Fibroblast of lung (primary cell): ENCODE measurements at regions not wholly inside any gene's neighbourhood (a gene's known extent, or its start where the extent isn't known, plus 50 kb on each side); places are given as distances from the start of the nearest gene placed in this dataset.
A peak's percentile ranks its signal among the peaks of the same experiment; 100 is the strongest.

ENCODE experiments used
- DNase-seq, 2 donors: peaks; one replicate each; pipeline versions ENCODE4 v3.0.0 to v3.0.0-alpha.2; 2010; ENCODE audit warnings: low read depth in 2 of 2
- H2AFZ ChIP-seq: 2 replicates; pipeline ENCODE4 v1.5.1; 2012; ENCODE audit warnings: low read length, control low read depth, inconsistent platforms
- H3K27ac ChIP-seq: 2 replicates; pipeline ENCODE4 v1.5.1; 2011; ENCODE audit warnings: low read length, control low read depth; ENCODE audit not compliant: insufficient read depth
- H3K27me3 ChIP-seq: 2 replicates; pipeline ENCODE4 v1.5.1; 2011; ENCODE audit warnings: mild to moderate bottlenecking, low read length; ENCODE audit not compliant: control insufficient read depth, insufficient read depth
- H3K36me3 ChIP-seq: 2 replicates; pipeline ENCODE4 v1.5.1; 2011; ENCODE audit warnings: low read length; ENCODE audit not compliant: control insufficient read depth, insufficient read depth
- H3K4me1 ChIP-seq: 2 replicates; pipeline ENCODE4 v1.5.1; 2011; ENCODE audit warnings: low read length; ENCODE audit not compliant: control insufficient read depth, insufficient read depth; ENCODE audit errors: extremely low read depth
- H3K4me2 ChIP-seq: 2 replicates; pipeline ENCODE4 v1.5.1; 2011; ENCODE audit warnings: low read length, control low read depth; ENCODE audit not compliant: insufficient read depth; ENCODE audit errors: extremely low read depth
- H3K4me3 ChIP-seq, 4 experiments: fragments of 200-600 bp in 1 of 4; sonication (generic) in 1 of 4; replicated peaks in 1 of 4; 2 replicates each; pipeline ENCODE4 v1.5.1; 2011 to 2016; ENCODE audit warnings: low read length in 4 of 4, low read depth in 3 of 4, mild to moderate bottlenecking in 3 of 4, control low read depth in 2 of 4, inconsistent platforms in 1 of 4, mixed read lengths in 1 of 4; ENCODE audit not compliant: insufficient read depth in 1 of 4; ENCODE audit errors: control extremely low read depth in 1 of 4
- H3K79me2 ChIP-seq: 2 replicates; pipeline ENCODE4 v1.5.1; 2012; ENCODE audit warnings: mild to moderate bottlenecking, low read length, inconsistent platforms; ENCODE audit not compliant: control insufficient read depth, insufficient read depth
- H3K9ac ChIP-seq: 2 replicates; pipeline ENCODE4 v1.5.1; 2011; ENCODE audit warnings: mild to moderate bottlenecking, low read length, control low read depth; ENCODE audit not compliant: insufficient read depth
- H3K9me3 ChIP-seq: 2 replicates; pipeline ENCODE4 v1.5.1; 2012; ENCODE audit warnings: low read depth, low read length; ENCODE audit not compliant: control insufficient read depth, insufficient read depth
- H4K20me1 ChIP-seq: 2 replicates; pipeline ENCODE4 v1.5.1; 2011; ENCODE audit warnings: low read length; ENCODE audit not compliant: control insufficient read depth, insufficient read depth; ENCODE audit errors: extremely low read depth
- CTCF ChIP-seq, 2 donors: IDR thresholded peaks in 1 of 2; conservative IDR thresholded peaks in 1 of 2; 1 replicate in 1 of 2; 2 replicates in 1 of 2; pipeline ENCODE4 v1.5.1; 2011 to 2012; ENCODE audit warnings: low read length in 2 of 2, control low read depth in 1 of 2, inconsistent platforms in 1 of 2, low read depth in 1 of 2, mild to moderate bottlenecking in 1 of 2
- EZH2 ChIP-seq: IDR thresholded peaks from 2 replicates; pipeline ENCODE4 v1.5.1; 2012; ENCODE audit warnings: low read length, control low read depth, mild to moderate bottlenecking; ENCODE audit errors: missing control alignments

GRCh38 chr1:228900099-228900885, 165.0 kb downstream of the RHOU start:
- H4K20me1 ChIP-seq, result no peaks in the 10 kb centered on the region
- DNase-seq, result peak; percentile 20 to 53
- TF ChIP-seq CTCF (conservative IDR thresholded peaks at IDR 0.05 in 1 of 2, IDR thresholded peaks at IDR 0.05 in 1 of 2; ENCODE audit: low read depth in 1 of 2, low read length in 2 of 2), result no peak
- TF ChIP-seq EZH2, result no peak
- no peak overlapping the region for H3K27ac ChIP-seq
- H3K36me3 ChIP-seq, result no peaks in the 10 kb centered on the region
- no peak overlapping the region for H3K9ac ChIP-seq
- no peak overlapping the region for H3K4me3 ChIP-seq
- H3K9me3 ChIP-seq, result no peaks in the 10 kb centered on the region
- H3K79me2 ChIP-seq, result no peaks in the 10 kb centered on the region
- no peak overlapping the region for H2AFZ ChIP-seq
- peaks cover 2% of the 10 kb centered on the region for H3K27me3 ChIP-seq
- H3K4me2 ChIP-seq, result no peak overlapping the region
- peaks cover 6% of the 10 kb centered on the region for H3K4me1 ChIP-seq

- no peaks in the 10 kb centered on the region for H4K20me1 ChIP-seq
- peaks cover 6% of the 10 kb centered on the region for H3K4me1 ChIP-seq
- peak in 1 of 2 donors; percentile 50 for DNase-seq
- H3K27ac ChIP-seq, result no peak overlapping the region
- no peaks in the 10 kb centered on the region for H3K36me3 ChIP-seq
- H3K4me2 ChIP-seq, result no peak overlapping the region
- no peak overlapping the region for H3K4me3 ChIP-seq
- TF ChIP-seq CTCF (conservative IDR thresholded peaks at IDR 0.05 in 1 of 2, IDR thresholded peaks at IDR 0.05 in 1 of 2; ENCODE audit: low read depth in 1 of 2, low read length in 2 of 2), result no peak
- no peak for TF ChIP-seq EZH2
- no peaks in the 10 kb centered on the region for H3K9me3 ChIP-seq
- H3K79me2 ChIP-seq, result no peaks in the 10 kb centered on the region
- no peak overlapping the region for H3K9ac ChIP-seq
- no peak overlapping the region for H2AFZ ChIP-seq
- H3K27me3 ChIP-seq, result peaks cover 2% of the 10 kb centered on the region
These were observed 165.7 kb downstream of the RHOU start for GRCh38 chr1:228900886-228901392.

DNA sequence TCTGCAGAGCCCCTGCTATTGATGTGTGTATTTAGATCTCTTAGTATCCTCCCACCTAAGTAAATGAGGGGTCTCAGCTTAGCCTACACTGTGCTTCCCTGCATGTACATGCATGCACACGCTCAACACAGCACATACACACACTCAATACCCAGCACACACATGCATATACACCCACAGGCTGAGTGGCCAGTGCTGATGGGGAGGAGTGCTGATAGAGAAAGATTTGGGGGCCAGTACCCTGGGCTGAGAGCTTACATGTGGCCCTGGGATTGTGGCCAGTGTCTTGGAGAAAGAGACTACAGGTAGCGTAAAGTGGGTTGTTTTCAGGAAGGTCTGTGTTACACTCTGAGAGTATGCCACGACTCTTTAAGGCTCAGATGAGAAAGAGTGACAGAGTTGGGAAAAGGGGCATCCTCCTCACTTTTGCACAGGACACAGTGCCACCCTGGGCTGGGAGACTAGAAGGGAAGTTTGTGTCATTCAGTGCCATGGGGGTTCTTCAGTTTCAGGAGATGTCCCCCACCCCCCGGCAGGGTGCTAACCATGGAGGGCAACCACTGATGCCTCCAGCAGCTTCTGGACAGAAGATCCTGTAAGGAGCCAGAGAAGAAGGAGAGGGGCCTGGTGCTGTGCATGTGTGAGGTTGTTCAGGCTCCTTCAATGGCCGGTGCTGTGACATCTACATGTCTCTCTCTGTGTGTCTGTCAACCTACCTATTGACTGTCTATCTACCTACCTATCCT, 166.8 kb downstream of the RHOU start:
- H3K36me3 ChIP-seq, result no peaks in the 10 kb centered on the region
- H2AFZ ChIP-seq, result no peak overlapping the region
- no peak for DNase-seq
- H3K9me3 ChIP-seq, result no peaks in the 10 kb centered on the region
- H3K4me3 ChIP-seq, result no peak overlapping the region
- no peak overlapping the region for H3K27ac ChIP-seq
- TF ChIP-seq EZH2, result no peak
- no peak for TF ChIP-seq CTCF (conservative IDR thresholded peaks at IDR 0.05 in 1 of 2, IDR thresholded peaks at IDR 0.05 in 1 of 2; ENCODE audit: low read depth in 1 of 2, low read length in 2 of 2)
- H3K79me2 ChIP-seq, result no peaks in the 10 kb centered on the region
- peaks cover 6% of the 10 kb centered on the region for H3K4me1 ChIP-seq
- peaks cover 7% of the 10 kb centered on the region for H3K27me3 ChIP-seq
- no peak overlapping the region for H3K4me2 ChIP-seq
- no peaks in the 10 kb centered on the region for H4K20me1 ChIP-seq
- H3K9ac ChIP-seq, result no peak overlapping the region
